ENCODE measurements at regions not wholly inside any gene's neighbourhood (a gene's known extent, or its start where the extent isn't known, plus 50 kb on each side); places are given as distances from the start of the nearest gene placed in this dataset.

DNA sequence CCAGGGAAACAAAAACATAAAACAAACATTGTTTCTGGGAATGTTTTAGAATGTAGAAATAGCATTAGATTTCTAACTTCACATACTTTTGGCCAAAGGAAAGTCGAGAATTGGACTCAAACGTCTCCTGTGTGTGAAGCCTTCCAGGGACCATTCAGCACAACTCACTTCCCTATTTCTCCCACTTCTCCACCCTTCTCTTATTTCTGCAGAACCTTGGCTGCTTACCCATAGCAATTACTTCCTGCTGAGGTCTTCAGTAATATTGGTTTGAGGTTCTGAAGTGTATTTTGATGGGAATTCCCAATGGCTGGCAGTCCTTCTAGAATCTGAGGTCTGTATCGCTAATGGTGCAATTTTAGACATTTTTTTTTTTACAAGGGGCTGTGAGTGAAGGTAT lies 158.3 kb upstream of the SNX19 start:
- TF ChIP-seq, protein P1, sequence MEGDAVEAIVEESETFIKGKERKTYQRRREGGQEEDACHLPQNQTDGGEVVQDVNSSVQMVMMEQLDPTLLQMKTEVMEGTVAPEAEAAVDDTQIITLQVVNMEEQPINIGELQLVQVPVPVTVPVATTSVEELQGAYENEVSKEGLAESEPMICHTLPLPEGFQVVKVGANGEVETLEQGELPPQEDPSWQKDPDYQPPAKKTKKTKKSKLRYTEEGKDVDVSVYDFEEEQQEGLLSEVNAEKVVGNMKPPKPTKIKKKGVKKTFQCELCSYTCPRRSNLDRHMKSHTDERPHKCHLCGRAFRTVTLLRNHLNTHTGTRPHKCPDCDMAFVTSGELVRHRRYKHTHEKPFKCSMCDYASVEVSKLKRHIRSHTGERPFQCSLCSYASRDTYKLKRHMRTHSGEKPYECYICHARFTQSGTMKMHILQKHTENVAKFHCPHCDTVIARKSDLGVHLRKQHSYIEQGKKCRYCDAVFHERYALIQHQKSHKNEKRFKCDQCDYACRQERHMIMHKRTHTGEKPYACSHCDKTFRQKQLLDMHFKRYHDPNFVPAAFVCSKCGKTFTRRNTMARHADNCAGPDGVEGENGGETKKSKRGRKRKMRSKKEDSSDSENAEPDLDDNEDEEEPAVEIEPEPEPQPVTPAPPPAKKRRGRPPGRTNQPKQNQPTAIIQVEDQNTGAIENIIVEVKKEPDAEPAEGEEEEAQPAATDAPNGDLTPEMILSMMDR (IDR thresholded peaks at IDR 0.05): no peak
- TF ChIP-seq POLR2A (IDR thresholded peaks at IDR 0.05): no peak

All from right lobe of liver (tissue), 4 donors.